ENCODE measurements at regions not wholly inside any gene's neighbourhood (a gene's known extent, or its start where the extent isn't known, plus 50 kb on each side); places are given as distances from the start of the nearest gene placed in this dataset.

- no peak for DNase-seq (ENCODE audit: low read depth)
These were observed 344.2 kb upstream of the GRM7 start for GRCh38 chr3:6516694-6517093.

- no peak for DNase-seq (ENCODE audit: low read depth)
These were observed 342.1 kb upstream of the GRM7 start for GRCh38 chr3:6518709-6519345.

DNA sequence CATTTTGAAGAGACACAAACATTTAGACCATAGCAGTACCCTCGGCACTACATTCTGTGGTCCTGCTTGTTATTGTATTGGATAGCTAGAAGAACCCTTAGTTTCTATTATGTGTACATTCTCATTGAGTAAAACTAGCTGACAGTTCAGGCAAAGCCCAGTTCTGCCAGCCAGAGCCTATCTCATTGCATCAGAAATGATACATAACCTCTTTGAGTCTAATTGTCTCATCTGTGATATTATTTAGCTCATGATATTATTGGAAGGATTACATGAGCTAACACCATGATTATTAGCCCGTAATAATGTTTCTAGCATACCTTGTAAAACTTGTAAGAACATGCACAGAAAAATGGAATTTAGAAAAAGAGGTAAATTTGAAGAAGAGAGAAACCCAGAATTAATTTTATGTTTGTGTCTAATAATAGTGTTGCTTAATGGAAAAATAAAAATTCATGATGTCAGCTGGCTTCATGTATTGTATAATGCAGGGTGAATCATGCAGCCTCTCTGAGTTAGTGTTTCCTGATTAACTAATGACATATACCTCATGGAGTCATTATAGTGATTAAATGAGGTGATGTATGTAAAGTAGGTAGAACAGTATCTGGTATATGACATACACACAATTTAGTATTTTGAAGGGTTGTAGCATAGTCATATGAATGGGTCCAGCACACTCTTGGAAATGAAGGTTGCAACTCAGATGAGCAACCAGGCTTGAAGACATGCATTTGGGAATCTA, 339.4 kb upstream of the GRM7 start:
- DNase-seq (ENCODE audit: low read depth) = no peak

- no peak for DNase-seq (ENCODE audit: low read depth)
These were observed 338.7 kb upstream of the GRM7 start for GRCh38 chr3:6522191-6522590.

GRCh38 chr3:6523043-6523442, 337.9 kb upstream of the GRM7 start:
- DNase-seq (ENCODE audit: low read depth) = no peak

GRCh38 chr3:6524479-6524878, 336.4 kb upstream of the GRM7 start:
- DNase-seq (ENCODE audit: low read depth) = no peak

GRCh38 chr3:6526321-6526720, 334.6 kb upstream of the GRM7 start:
- DNase-seq (ENCODE audit: low read depth) = no peak

DNA sequence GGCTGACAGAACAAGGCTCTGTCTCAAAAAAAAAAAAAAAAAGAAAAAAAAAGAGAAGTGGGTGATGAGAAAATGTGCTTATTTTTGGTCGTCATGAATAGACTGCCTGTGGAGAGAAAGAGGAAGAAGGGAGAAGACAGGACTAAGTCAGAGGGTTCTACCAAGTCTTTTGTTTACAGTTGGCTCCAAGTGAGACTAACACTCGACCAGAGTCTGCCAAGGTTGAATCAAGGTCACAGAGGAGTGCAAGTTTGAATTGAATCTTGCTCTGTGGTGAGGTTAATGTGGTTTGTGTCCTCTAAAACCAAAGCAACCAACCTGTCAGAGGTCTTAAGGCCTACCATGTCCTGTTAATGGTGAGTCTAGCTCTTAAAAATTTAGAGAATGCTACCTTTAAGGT, 334.1 kb upstream of the GRM7 start:
- no peak for DNase-seq (ENCODE audit: low read depth)

GRCh38 chr3:6528951-6529350, 332.0 kb upstream of the GRM7 start:
- DNase-seq (ENCODE audit: low read depth) = no peak

DNA sequence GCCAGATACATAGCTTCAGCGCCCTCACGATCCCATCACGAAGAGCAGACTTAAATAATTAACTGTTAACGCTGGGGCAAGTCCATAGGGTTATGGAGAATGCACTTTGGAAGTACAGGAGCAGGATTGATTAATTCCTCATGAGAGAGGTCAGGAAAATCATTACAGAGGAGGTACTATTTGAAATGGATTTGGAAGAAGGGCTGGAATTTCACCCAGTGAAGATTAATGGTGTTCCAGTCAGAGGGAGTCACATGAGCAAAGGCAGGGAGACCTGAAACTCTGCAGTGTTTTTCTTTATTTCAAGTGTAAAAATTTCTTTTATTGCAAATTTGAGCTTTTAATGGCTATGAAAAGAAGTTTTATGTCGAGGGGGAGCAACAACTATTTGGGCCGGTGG, 329.8 kb upstream of the GRM7 start:
- no peak for DNase-seq (ENCODE audit: low read depth)

- DNase-seq (ENCODE audit: low read depth) = no peak
These were observed 328.8 kb upstream of the GRM7 start for GRCh38 chr3:6532101-6532500.

GRCh38 chr3:6540981-6541380, 319.9 kb upstream of the GRM7 start:
- no peak for DNase-seq (ENCODE audit: low read depth)

DNA sequence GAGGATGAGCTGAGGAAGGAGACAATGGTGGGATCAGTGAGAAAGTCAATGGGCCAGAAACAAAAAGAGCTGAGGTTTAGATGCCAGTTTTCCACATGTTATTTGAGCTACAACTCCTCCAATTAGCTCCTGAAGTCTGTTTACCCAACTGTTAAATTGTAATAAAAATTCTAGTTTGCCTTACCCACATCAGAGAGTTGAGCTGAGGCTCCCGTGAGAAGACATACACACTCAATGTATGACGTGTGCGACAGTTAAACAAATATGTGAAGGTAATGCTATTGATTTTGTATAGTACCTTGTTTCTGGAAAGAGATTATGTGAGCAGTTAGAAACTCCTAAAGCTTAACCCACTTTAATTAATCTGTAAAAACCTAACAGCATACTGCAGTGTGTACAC, 318.1 kb upstream of the GRM7 start:
- no peak for DNase-seq (ENCODE audit: low read depth)

DNA sequence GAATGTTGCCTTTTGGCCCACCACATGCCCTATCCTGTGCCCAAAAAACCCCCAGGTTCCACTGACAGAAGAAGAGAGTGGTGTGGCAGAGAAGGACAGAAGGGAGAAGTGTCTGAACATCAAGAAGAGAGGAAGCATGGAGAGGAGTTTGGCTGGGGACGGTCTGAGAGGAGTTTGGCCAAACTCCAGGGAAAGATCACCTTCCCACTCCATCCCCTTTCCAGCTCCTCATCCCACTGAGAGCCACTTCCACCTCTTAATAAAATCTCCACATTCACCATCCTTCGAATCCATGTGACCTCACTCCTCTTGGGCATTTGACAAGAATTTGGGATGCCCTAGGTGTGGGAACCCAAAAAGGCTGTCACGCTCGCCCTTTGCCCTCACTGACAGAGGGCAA, 311.6 kb upstream of the GRM7 start:
- no peak for DNase-seq (ENCODE audit: low read depth)

DNA sequence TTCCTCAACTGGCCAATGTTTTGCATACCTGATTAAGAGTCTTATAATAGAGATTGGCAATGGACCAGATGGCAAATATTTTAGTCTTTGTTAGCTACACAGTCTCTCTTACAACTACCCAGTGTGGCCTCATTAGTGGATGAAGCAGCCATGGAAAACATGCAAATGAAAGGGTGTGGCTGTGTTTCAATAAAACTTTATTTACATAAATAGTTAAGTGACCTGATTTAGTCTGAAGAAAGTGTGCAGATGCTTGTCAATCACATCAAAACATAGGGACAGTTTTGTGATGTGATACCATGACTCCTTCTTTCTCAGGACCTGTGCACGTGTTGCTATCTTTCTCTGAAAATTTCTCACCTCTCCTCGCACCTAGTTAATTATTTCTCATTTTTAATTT, 309.8 kb upstream of the GRM7 start:
- DNase-seq (ENCODE audit: low read depth) = no peak

- DNase-seq (ENCODE audit: low read depth) = no peak
These were observed 300.7 kb upstream of the GRM7 start for GRCh38 chr3:6560259-6560658.

DNA sequence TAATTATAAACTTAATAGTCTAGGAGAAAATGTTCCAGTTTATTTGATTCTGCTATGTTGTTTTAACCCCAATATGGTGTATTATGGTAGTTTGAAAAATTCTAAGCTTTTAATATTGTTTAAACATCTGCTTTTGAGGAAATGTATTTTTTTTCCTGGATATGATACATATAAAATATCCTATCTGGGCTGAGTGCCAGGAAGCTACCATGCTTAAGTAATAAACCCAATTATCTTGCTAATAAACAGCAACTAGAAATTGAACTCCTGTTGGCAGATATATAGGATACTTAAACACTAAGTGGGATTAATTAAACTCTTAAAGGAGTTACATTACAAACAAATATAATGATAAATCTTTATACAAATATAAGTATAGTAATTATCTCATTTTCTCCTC, 293.7 kb upstream of the GRM7 start:
- DNase-seq (ENCODE audit: low read depth) = no peak

DNA sequence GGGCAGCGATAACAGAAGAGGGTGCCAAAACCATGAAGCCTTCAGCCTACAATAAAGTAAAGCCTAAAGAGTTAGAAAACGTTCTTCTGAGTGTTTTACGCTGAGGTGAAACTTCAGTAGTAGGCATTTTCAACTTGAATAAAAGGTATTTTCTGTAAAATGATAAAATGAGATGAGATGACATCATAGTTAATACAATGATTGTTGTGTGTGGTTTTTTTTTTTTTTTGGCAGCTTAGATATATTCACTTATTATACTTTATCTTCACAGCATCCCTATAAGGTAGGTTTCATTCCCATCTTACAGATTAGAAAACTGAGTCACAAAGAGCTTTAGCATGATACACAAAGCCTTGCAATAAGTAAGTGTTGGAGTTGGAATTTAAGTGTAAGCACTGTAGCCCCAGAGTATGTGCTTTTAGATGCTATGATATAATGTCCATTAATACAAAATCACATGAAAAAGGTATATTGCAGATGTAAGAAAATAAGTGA, 291.9 kb upstream of the GRM7 start:
- DNase-seq (ENCODE audit: low read depth) = no peak

GRCh38 chr3:6571448-6571847, 289.5 kb upstream of the GRM7 start:
- DNase-seq (ENCODE audit: low read depth) = no peak

- no peak for DNase-seq (ENCODE audit: low read depth)
These were observed 283.3 kb upstream of the GRM7 start for GRCh38 chr3:6577584-6577983.

DNA sequence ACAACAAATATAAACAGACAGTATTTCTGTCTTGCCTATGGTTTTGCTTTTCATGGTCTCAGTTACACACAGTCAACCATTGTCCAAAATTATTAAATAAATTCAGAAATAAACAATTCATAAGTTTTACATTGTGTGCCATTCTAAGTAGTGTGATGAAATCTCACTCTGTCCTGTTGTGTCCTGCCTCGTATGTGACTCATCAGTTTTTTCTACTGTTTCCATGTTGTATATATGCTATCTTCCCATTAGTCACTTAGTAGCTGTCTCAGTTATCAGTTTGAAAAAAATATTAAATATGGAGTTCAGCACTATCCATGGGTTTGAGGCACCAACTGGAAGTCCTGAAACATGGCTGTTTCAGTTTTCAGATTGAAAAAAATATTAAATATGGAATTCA, 282.4 kb upstream of the GRM7 start:
- DNase-seq (ENCODE audit: low read depth) = no peak

GRCh38 chr3:6580808-6581207, 280.1 kb upstream of the GRM7 start:
- DNase-seq (ENCODE audit: low read depth) = no peak

- DNase-seq (ENCODE audit: low read depth) = no peak
These were observed 275.6 kb upstream of the GRM7 start for GRCh38 chr3:6585360-6585759.

- DNase-seq (ENCODE audit: low read depth) = no peak
These were observed 260.7 kb upstream of the GRM7 start for GRCh38 chr3:6600237-6600636.

Measured in EH (cell line).